ENCODE measurements at regions not wholly inside any gene's neighbourhood (a gene's known extent, or its start where the extent isn't known, plus 50 kb on each side); places are given as distances from the start of the nearest gene placed in this dataset.

DNA sequence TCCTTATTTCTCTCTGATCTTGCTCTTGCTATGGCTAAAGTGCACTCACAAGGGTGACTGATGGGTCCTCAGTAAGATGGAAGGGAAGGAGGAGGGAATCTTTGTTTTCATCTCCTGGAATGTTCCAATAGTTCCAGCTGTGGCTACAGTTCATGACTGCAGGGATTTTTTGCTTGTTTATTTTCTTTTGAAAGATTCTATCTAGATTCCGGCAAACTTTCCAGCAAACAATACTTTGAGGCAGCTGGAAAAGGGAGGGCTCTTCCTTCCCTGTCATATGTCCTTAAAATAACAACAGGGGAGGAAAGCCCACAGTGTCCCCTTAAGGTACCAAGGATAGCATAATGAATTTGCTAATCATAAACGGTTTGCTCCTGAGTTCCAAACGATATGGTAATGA, 111.3 kb upstream of the SLC14A2 start:
- no peak for DNase-seq

DNA sequence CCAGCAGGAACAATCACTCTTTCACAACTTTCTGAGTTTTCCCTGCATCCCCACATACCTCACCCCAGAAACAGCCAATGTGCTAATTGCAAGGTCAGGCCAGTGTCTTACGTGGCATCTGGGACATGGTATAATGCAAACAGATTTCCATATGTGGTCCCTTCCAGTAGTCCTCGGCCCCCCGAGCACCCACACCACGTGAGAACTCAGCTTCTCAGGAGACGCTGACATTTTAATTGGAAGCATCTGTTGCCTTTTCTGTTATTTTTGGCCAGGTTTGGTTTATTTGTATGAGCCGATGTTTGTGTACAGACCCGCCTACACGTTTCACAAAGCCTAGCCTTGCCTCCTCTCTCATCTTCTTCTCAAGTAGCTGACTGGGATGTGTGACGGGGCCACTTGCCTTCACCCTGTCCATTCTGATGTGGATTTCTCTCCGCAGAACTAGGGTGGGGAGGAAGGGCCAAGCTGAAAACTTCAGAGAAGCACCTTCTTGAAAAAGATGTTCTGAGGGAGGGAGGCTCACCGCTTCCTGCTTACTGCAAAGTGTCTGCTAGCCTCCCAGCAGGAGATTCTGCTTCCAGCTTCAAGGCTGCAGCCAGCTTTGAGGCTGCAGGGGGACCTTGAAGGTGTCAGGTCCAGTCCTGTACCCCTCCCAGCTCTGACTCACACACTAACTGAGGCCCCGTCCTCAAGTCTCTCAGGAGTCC, 109.6 kb upstream of the SLC14A2 start:
- DNase-seq, result no peak

DNA sequence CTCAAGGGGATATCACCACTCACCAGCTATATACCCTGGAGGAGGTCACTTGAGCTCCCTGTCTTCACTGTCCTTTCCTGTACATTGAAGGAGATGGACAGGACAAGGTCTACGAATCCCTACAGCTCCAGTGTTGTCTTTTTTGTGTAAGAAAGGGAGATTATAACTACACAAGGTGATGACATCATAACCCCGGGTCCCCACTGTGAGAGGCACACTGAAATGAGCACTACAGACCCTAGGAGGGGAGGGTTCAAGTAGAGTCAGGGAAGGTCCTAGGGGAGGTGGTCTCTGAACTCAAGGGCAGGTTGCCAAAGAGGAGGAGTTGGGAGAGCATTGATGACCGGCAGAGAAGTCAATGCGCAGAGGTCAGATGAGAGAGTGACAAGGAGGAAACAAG, 108.3 kb upstream of the SLC14A2 start:
- DNase-seq, result no peak

DNA sequence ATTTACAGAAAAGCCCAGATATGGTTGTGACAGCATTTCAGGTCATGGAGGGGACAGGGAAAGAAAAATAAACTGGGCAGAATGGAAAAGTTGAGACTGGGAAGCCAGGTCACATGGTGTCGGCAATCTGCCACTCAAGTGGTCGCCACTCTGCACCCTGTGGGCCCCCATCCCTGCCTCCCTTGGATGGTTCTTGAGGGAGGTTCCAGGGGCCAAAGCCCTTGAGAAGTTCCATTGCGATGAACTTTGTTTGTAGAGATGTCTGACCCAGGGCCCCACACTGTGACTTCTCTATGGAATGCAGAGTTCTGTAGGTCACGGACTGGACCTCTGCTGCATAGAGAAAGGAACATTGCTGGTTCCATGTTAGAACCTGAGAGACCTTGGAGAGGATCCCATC, 105.7 kb upstream of the SLC14A2 start:
- DNase-seq, result no peak

DNA sequence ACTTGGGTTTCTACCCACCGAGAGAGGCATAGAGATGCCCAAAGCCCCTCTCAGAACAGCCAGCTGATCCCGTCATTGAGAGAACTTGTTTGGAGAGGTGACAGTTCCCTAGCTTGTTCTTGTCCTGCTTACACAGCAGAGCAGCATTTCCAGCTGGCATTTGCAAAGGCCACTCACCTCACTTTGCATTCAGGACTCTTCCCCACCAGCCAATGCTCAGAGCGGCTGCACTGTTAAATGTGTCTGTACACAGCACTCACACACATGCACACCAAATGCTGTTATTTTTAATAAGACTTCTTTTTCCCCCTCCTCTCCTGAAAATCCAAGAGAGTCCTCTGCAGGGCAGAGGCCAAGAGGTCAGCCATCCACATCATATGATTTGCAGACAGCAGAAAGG, 104.6 kb upstream of the SLC14A2 start:
- DNase-seq, result no peak

DNA sequence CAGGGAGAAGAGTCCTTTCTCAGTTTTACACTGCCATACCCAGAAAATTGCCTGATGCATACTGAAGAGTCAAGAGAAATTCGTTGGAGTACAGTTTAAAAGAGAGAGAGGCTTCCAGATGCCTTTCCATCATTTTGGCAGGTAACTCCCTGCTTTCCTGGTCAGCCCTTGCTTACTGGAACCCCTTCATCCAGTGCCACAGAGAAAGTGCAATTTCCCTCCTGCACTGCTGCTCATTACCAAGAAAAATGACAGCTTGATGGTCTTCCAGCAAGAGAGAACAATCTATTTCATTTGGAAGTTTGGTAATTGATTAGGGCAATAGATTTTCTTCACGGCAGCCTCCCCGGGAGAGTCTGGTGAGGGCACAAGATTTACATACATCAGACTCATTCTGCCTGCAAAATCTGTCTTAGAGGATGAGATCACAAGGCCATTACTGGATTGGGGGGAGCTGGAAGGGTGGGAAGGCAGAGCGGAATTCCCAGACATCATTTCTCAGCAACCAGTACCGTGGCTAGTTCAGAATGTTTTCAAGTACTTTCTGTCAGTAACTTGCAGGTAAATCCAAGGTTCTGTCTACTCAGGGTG, 102.8 kb upstream of the SLC14A2 start:
- no peak for DNase-seq

DNA sequence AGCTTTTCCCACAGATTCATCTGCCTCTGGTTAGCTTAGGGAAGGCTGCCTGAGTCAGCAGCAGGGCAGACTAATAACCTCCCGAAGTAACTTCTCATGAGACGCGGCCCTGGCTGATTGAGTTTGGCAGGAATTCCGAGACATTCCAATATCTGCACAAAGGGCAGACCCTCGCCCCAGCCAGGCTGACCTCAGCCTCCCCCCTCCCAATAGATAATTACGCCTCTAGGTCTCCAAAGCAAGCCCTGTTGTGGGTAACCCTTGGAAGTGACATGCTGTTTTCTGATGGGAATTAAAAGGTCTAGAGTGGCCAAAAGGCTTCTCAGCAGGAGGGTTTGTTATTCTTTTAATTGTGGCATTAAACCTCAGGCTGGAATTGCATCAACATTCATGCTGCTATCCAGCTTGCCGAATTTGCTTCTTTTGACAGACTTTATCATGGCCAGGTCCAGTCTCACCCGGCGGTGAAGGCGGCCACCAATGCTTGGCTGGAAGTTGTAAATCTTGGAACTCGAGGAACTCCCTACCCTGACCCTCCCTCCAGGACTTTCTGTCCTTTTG, 98.0 kb upstream of the SLC14A2 start:
- no peak for DNase-seq

DNA sequence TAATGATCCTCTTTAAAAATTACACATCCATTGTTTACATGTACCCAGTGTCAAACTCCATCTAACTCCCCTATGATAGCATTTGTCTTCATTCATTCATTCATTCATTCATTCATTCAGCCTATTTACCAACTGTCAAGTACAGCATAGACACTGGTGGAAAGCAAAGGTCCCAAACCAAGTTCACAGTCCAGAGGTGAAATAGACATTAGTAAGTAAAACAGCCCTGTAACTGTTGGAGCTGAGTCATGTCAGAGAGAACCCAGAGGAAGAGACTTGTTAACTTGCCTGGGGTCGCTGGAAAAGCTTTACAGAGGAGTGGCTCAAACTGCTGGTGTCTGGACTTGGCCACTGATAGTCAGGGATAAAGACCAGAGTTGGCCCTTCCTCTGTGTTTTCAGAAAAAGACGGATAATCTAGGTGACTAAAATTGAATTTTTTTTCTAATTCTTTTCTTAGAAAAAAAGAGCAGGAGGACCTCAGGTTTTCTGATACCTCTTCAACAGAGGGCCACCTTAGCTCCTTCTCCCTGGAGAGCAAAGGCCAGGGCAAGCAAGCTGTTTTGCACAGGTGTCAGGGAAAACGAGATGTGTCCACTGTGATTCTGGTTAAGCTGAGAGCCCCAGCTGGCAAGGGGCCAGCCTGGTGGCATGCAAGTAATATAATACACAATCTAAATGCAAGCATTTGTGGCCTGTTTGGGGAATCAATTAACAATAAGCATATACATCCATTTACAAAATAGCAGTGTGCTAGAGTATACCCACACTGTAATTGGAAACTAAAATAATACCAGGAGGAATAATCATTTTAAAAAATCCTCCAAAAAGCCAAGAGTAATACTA, 96.7 kb upstream of the SLC14A2 start:
- DNase-seq, result no peak

DNA sequence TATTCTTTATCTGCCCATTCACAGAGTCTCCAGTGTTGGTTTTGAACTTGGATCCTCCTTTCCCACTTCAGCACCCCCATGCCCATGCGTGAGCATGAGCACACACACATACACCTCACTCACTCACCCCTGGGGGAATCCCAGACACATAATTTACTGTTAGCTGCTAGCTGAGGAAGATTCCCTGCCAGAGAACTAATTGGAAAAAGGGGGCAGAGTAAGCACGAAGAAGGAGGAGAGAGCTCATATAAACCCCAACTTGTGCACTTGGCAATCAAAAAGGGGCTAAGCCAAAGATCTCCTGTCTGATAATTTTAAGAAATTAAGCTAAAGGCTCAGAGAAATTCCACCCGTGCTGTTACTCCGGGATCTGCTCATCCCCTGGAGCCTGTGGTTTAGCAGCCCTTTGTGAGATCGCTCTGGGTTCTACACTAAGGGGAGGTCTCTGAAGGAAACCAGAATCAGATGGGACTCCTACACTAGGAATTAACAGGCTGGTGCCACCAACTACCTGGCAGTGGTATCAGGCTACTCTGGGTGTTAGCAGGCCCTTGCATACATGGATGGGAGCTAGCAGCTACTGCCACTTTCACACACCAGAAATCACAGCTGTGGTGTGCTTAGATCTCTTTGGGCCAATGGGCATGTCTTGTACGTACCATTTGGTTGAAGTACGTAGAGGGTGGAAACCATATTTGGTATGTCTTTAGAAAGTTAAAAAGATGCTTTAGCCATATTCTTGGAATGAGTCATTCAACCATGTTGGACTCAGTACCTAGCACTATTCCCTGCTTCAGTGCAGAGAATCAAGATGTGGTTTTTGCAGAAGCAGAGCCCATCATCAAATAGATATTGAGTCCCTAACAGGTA, 95.6 kb upstream of the SLC14A2 start:
- DNase-seq, result no peak

DNA sequence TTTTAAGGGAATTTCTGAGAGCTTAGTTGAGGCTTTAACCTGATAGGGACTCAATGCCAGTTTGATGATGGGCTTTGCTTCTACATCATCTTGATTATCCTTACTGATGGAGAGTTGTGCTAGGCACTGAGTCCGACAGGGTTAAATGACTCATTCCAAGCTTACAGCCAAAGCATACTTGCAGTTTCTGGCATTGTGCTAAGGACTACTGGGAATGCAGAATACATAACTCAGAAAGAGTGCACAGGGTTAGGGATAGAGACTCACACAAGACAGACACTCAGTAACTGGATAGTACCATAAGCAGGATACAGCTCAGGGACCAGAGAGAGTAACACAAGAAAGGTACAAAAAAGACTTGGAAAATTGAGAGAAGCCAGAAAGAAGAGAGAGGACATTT, 94.1 kb upstream of the SLC14A2 start:
- DNase-seq, result no peak

DNA sequence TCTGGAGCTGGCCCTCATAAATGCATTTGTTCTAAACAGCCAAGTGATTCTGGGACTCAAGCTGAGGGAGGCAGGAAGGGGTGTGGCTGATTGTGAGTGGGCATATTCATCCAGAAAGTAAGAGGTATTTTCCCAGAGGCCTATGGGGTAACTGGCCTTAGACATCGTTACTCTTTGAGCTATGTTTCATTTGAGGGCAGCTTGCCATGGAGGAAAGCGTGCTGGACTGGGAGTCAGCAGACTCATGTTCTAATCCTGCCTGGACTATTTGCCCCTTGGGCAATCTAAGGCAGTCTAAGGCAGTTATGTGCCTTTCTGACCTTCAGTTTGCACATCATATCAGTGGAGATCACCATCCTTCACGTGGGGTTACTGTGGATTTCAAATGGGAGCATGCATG, 93.5 kb upstream of the SLC14A2 start:
- no peak for DNase-seq

DNA sequence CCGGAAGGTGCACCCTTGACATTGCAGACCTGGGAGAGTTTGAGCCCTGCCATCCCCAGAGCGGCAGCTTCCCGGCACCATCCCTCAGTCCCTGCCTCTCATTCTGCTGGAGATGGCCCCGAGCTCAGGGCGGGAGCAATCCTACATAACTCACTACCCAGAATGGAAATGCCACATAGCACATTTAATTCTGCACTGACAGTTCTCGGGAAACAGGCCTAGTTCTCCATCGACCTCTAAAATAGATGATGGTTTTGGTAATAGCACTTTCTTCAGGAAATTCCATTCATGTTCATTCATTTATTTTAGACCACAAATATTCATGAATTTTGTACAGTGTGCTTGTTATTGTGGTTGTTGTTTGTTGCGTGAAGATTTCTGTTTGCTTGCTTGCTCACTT, 92.9 kb upstream of the SLC14A2 start:
- no peak for DNase-seq

DNA sequence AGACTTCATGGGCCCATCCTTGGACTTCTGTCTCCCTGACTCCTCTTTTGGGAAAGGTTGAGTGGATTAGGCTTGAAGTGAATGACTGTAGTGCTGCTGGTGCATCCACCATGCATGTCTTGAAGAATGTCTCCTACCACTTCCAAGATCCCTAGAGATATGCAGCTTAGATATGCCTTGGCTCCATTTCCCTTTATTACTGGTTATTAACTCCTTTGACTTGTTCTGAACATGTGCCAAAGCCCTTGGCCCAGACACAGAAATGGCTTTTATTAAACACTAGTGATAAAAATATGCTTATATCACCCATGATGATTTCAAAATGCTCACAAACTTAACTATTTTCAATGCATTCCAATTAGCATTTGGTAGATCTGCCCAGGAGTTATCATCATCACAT, 90.0 kb upstream of the SLC14A2 start:
- DNase-seq, result no peak

DNA sequence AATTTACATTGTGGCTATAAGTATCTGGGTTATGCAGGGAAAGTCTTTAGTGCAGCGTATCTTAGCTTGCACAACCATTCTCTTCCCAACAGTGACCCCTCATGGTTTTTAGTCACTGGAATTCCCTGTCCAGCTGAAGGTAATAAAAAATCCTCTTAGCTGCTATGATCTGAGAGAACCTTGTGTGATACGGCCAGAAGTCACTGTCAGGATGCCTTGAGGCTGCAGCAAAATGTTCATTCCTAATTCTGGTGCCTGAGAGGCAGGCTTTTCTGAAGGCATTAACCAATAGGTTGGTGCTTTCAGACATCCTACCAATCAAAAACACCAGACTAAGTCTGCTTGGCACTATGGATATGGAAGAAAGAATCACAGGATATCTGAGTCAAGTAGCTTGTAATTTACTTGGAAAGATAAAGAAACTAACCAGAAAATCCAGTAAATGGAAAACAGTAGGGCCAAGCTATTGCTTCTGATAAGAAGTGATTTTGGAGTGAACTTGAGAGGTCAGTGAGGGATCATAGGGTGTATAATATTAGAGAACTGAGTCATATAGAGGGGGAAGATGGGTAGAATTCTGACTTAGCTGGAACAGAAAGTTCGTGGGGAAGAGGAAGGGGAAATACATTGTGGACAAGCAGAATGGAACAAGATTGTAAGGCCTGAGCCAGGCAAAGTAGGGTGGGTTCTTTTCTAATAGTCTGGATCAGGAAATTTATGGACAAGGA, 89.0 kb upstream of the SLC14A2 start:
- no peak for DNase-seq

DNA sequence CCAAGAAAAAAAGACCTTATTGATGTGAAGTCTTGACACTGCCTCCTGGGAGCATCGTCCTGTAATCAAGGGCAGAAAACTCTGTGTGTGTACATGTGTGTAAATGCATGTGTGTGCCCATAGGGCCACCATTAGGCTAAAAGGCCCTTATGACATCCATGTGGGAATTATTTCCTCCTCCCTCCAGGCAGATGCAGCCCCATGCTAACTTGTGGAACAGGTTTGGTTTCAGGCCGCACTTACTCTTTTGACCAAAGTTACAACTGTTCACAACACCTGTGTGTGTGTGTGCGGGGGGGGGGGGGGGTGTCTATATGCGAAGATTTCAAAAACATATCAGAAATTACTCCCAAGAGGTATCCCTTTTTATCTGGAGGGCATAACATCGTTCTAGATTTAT, 87.4 kb upstream of the SLC14A2 start:
- DNase-seq, result no peak

DNA sequence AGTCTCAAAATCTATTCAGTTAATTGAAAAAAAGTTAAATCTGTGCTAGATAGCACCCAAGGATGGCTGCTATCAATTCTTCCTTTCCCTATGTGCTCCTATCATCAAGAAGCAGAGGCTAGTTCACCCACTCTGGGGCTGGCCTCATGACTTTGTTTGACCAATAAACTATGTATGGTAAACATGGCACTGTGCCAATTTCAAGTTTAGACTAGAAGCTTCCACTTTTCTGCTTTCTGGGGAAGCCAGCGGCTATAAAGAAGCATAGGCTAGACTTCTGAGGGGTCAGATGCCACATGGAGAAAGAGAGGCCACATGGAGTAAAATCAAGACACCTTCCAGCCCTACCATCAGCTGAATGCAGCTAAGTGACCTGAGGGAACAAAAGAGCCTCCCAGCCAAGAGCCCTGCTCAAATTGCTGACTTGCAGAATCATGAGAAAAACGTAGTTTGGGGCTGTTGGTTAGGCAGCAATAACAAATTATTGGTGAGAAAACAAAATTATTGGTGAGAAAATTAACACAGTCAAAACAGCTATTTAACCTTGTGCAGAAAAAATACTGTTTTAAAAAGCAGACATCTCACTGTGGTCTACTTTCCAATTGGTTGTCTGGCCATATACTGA, 86.5 kb upstream of the SLC14A2 start:
- DNase-seq, result no peak

DNA sequence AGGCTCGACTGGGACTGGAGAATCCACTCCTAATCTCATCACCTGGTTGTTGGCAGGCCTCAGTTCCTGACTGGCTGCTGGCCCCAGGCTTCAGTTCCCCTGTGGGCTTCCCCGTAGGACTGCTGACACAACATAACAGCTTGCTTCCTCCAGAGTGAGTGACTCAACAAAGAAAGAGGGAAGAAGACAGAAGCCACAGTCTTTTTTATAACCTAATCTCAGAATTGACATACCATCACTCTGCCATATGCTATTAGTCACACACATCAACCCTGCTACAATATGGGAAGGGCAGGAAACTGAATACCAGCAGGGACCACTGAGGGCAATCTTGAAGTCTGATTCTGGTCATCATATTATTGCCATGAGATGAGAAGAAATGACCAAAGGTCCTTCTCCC, 76.8 kb upstream of the SLC14A2 start:
- DNase-seq, result no peak

DNA sequence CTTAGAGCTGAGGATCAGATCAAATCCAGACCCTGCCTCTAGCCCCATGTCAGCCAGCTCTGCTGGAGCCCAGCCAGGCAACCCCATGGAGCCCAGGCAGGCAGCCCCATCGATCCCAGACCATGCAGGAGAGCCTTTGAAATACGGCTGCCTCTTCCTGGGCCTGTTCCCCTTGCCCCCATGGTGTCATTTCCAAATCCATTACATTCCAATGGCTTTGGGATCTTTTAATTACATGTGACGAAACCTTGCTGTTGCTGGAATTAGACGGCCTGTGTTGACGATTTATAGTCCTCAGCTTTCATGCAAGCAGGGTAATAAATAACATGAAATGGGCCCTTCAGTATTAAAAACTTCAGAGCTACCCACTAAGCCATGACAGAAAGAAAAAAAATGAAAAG, 75.8 kb upstream of the SLC14A2 start:
- no peak for DNase-seq

DNA sequence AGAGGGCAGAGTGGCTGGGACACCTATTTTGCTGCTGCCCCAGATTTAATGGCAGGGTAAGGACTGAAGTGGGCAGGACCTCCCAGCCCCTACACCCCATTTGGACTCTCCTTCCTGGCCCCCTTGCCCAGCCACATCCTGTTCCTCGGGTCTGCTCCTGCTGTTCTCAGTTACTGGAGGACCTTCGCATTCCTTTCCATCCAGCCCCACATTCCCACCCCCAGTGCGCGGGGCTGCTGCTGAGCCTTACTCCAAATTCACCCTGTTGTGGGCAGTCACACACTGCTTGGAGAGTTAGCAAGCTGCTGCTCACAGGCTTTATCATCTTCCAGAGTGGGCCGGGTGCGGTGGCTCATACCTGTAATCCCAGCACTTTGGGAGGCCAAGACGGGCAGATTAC, 75.2 kb upstream of the SLC14A2 start:
- DNase-seq, result no peak

DNA sequence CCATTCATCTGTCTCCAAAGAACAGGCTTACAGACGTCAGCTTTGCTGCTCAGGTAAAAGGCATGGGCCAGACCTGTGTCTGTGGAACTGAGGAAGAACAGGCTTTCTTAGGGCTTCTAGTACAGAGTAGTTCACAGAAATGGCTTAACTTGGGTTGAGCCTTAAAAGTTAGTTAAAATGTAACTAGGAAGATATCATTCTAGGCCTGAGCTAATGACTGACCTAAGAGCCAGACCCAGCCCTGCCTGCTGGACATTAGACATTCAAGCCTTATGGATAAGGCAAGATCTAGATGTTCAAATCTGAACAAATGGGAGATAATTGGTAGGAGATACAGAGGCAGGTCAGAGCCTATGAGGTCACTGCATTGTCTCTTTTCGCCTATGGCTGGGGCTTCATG, 73.9 kb upstream of the SLC14A2 start:
- DNase-seq, result no peak

DNA sequence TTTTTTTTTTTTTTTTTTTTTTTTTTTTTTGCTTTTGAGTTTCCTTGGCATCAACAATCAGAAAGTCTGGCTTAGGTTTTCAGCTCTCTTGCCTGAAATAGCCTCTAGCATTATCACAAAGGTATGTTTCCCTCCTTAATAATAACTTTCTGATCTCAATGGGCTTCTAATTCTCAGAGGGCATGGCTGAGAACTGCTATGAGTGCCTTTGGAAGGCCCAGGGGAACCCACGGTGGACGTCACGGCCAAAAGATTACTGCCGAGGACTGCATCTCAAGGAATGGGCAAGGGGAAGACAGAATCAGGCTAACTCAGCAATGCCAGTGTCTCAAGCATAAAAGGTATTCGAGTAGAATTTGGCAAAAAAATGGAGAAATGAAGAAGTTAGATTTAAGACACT, 73.2 kb upstream of the SLC14A2 start:
- no peak for DNase-seq

DNA sequence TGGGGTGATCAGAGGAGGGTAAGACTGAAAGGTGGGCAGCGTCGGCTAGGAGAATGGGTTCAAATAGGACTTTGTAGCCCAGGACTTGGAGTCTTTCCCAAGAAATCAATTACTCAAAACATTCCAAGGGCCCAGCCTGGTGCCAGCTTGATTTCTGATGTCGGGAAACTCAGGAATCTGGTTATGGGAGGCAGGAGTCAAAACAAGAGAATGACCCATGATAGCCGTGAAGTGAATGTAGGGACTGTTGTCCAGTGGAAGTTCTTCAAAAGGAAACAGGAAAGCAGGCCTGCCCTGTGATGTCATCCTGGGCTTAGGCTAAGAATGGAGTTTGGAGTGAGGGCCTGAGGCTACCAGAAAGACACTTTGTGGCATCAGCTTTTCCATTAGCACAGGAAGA, 67.4 kb upstream of the SLC14A2 start:
- DNase-seq, result no peak
